Activated CD4-positive, CD25-positive, alpha-beta regulatory T cell treated with anti-CD3 and anti-CD28 coated beads, Interleukin-2, amount 50 U/mL, for 16 hours (primary cell): ENCODE measurements at regions not wholly inside any gene's neighbourhood (a gene's known extent, or its start where the extent isn't known, plus 50 kb on each side); places are given as distances from the start of the nearest gene placed in this dataset.

ENCODE experiments used
- DNase-seq: peaks from one replicate; pipeline ENCODE4 v3.0.0-alpha.2; 2020; ENCODE audit warnings: low read depth, low spot score

- DNase-seq, result no peak
Observed at GRCh38 chr21:14722841-14723483, 176.8 kb upstream of the SAMSN1 start.

- no peak for DNase-seq
Observed at GRCh38 chr21:14720237-14720636, 174.1 kb upstream of the SAMSN1 start.

GRCh38 chr21:14718951-14719350 is 172.8 kb upstream of the SAMSN1 start:
- no peak for DNase-seq

GRCh38 chr21:14716761-14717396 is 170.8 kb upstream of the SAMSN1 start:
- DNase-seq, result no peak

DNA sequence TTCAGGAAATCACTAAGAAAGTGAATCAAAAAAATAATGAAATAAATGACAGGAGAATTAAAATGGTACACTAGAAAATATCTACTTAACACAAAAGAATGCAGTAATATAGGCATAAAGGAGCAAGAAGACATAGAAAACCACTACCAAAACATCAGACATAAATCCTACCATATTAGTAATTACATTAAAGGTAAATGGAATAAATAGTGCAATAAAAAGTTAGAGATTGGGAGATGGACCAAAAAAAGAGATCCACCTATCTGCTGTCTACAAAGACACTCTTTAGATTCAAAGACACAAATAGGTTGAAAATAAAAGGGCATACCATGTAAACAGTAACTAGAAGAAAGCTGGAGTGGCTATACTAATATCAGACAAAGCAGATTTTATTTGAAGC is 167.0 kb upstream of the SAMSN1 start:
- no peak for DNase-seq

- no peak for DNase-seq
Observed at GRCh38 chr21:14712121-14712715, 166.1 kb upstream of the SAMSN1 start.

DNA sequence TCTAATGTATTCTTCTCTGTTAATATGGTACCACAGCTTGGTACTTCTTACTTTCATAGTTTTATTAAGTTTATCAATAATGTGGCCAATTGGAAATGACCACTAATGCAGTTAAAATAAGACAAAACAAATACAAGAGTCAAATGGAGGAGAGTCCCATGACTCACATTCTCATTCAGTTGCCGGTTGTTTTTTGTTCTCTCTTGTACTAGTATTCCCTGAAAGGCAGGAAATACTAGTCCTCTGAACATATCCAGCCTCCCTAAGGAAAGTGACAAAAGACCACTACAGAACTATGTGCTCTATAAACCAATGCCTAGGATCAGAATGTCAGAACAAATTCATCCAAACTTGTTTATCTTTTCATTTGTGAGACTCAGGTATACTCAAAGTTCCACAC is 165.2 kb upstream of the SAMSN1 start:
- no peak for DNase-seq

- no peak for DNase-seq
Observed at GRCh38 chr21:14707511-14708020, 161.5 kb upstream of the SAMSN1 start.

- no peak for DNase-seq
Observed at GRCh38 chr21:14706712-14707510, 160.8 kb upstream of the SAMSN1 start.

- DNase-seq, result no peak
Observed at GRCh38 chr21:14699433-14700407, 153.6 kb upstream of the SAMSN1 start.

DNA sequence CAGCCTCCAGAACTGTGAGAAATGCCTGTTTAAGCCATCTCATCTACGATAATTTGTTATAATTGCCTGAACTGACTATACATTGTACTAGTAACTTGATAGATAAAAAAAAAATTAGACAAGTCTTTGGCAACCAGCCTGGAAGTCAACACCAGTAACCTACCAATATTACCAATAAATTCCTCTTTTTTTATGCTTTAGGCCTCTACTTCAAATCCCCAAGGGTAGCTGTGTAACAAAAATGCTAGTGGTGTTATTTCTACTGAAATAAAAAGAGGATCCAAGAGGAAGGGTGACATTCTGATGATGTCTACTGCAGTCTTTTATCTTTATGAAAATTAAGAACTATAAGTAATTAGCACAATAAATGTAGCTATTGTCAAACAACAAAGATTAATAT is 151.7 kb upstream of the SAMSN1 start:
- no peak for DNase-seq

DNA sequence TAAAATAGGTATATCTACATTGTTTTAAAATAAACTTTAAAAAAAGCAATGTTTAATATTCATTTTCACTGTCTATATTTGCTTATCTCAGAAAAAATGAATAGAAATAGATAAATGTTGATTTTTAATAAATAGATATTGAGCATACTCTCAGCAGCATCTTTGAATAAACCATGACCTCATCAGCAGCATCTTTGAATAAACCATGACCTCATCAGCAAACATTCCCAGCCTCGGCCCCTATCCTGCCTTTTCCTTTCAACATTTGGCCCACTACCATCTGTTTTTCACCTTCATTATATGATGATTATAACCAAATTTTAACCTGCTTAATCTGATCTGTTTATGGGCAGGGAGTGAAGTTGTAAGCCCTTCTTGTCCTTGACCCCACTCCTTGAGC is 148.7 kb upstream of the SAMSN1 start:
- no peak for DNase-seq

DNA sequence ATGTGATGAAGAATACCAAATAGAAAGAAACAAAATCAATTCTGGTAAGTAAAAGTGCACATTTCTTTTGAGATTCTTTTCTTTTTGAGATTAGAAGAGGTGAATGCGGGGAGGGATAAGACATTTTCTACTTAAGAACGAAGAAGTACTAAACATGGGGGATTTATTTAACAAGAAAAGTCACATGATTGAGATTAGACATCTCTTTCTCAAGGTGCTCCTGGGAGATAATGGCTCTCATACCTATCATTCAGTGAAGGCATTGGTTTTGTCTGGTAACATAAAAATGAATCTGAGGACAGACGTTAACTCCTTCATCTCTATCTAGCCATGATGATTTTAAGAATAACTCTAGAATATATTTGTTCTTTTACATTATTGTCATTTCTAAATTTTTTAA is 147.9 kb upstream of the SAMSN1 start:
- no peak for DNase-seq

DNA sequence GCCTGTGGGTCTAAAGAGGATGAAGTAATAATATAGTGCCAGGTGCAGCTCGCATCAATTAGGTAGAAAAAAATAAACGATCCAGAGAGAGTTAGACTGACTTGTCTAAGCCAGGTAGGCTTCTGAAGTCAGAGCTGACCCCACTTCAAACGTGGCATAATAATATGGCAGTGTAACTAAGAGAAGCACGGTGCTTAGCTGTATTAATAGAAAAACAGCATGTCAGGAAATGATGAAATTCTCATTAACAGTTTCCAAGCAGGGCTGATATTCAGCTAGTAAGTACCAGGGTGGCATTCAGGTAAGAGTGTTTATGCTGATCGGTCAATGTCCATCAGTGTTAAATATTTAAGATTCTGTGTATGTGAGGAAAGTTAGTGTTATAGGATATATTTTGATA is 145.8 kb upstream of the SAMSN1 start:
- DNase-seq, result no peak

GRCh38 chr21:14690886-14691285 is 144.8 kb upstream of the SAMSN1 start:
- DNase-seq, result no peak

- no peak for DNase-seq
Observed at GRCh38 chr21:14688936-14689335, 142.8 kb upstream of the SAMSN1 start.

- no peak for DNase-seq
Observed at GRCh38 chr21:14688412-14688811, 142.3 kb upstream of the SAMSN1 start.

GRCh38 chr21:14687268-14687625 is 141.1 kb upstream of the SAMSN1 start:
- no peak for DNase-seq

DNA sequence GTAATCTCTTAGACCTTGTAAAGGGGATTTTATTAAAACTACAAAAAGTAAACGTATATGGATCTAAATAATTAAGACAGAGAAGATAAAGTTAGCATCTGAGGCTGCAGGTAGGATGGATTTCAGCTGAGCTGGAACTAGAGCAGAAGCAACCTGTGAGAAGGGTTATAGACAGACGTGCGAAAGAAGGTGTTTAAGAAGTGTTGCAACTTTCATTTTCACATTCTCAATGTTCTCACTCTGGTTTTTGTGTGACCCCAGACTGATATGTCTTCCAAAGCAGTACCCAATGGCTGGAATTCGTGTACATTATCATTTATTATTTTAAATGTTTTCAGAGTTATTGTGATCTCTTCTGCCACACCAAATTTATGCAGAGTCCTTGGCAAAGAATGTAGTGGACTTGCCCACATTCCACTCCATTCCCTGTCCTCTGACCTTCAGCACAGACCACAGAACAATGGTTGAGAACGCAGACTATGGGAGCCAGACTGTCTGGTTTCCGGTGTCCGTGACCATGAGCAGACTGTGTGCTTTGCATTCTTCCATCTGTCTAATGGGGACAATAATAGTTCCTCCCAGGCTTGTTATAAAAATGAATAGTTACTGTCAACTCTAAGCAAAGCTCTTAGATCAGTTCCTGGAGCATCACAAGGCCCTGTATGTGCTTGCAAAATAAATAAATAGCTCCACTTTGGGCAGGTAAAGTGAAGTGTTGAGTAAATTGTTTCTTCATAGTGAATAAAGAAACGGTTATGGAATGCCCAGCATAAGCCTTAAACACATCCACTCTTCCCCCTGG is 140.6 kb upstream of the SAMSN1 start:
- DNase-seq, result no peak

DNA sequence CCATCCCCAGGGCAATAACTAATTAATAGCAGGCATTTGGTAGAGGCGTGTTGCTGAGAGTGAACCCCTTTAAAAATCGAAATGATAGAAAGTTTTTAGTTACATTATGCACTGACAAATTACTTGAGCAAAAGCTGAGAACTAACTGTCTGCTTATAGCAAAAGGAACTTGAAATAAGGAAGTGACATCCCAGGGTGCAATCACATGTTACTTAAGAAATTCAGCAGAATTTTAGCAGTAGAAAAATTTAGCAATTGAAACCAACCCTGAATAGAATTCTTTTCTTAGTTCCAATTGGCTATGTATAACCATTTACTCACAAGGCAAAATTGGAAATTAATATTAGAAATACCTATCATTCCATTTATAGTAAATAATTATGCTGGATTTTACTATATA is 139.5 kb upstream of the SAMSN1 start:
- DNase-seq, result no peak
